Ishikawa (cell line): ENCODE measurements at regions not wholly inside any gene's neighbourhood (a gene's known extent, or its start where the extent isn't known, plus 50 kb on each side); places are given as distances from the start of the nearest gene placed in this dataset.

Source experiments
- CEBPB ChIP-seq: IDR thresholded peaks from 2 replicates; pipeline ENCODE4 v1.6.1; 2012
- CREB1 ChIP-seq: IDR thresholded peaks from 2 replicates; pipeline ENCODE4 v1.6.1; 2012; ENCODE audit warnings: low read depth
- EGR1 ChIP-seq: IDR thresholded peaks from 2 replicates; pipeline ENCODE4 v1.6.1; 2012
- EP300 ChIP-seq: IDR thresholded peaks from 2 replicates; pipeline ENCODE4 v1.6.1; 2012; ENCODE audit warnings: borderline replicate concordance
- FOXM1 ChIP-seq: IDR thresholded peaks from 2 replicates; pipeline ENCODE4 v1.6.1; 2012; ENCODE audit warnings: low read depth, borderline replicate concordance
- NFIC ChIP-seq: IDR thresholded peaks from 2 replicates; pipeline ENCODE4 v1.6.1; 2012
- RAD21 ChIP-seq: IDR thresholded peaks from 2 replicates; pipeline ENCODE4 v1.6.1; 2012; ENCODE audit warnings: low read depth
- REST ChIP-seq: IDR thresholded peaks from 2 replicates; pipeline ENCODE4 v1.6.1; 2012; ENCODE audit warnings: low read depth, mild to moderate bottlenecking
- TAF1 ChIP-seq: IDR thresholded peaks from 2 replicates; pipeline ENCODE4 v1.6.1; 2012; ENCODE audit warnings: low read depth, mild to moderate bottlenecking
- TCF12 ChIP-seq: IDR thresholded peaks from 2 replicates; pipeline ENCODE4 v1.6.1; 2012; ENCODE audit warnings: low read depth
- TEAD4 ChIP-seq: IDR thresholded peaks from 2 replicates; pipeline ENCODE4 v1.6.1; 2012
- YY1 ChIP-seq: IDR thresholded peaks from 2 replicates; pipeline ENCODE4 v1.6.1; 2012; ENCODE audit warnings: low read depth
- ZBTB7A ChIP-seq: IDR thresholded peaks from 2 replicates; pipeline ENCODE4 v1.6.1; 2012; ENCODE audit warnings: low read depth
- TF ChIP-seq, protein P1 (sequence below): IDR thresholded peaks from 2 replicates; pipeline ENCODE4 v1.6.1; 2012
- TF ChIP-seq, protein P2 (sequence below): IDR thresholded peaks from 2 replicates; pipeline ENCODE4 v1.6.1; 2012

GRCh38 chr20:3318226-3318884 lies 79.4 kb upstream of the SLC4A11 start:
- TF ChIP-seq, protein P1, sequence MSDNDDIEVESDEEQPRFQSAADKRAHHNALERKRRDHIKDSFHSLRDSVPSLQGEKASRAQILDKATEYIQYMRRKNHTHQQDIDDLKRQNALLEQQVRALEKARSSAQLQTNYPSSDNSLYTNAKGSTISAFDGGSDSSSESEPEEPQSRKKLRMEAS = no peak
- no peak for TF ChIP-seq NFIC
- no peak for TF ChIP-seq CREB1
- no peak for TF ChIP-seq CEBPB
- TF ChIP-seq, protein P2, sequence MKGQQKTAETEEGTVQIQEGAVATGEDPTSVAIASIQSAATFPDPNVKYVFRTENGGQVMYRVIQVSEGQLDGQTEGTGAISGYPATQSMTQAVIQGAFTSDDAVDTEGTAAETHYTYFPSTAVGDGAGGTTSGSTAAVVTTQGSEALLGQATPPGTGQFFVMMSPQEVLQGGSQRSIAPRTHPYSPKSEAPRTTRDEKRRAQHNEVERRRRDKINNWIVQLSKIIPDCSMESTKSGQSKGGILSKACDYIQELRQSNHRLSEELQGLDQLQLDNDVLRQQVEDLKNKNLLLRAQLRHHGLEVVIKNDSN = no peak
- TF ChIP-seq TEAD4 = no peak
- no peak for TF ChIP-seq TAF1
- TF ChIP-seq RAD21 = no peak
- TF ChIP-seq EGR1 = no peak
- TF ChIP-seq TCF12 = no peak
- no peak for TF ChIP-seq FOXM1
- TF ChIP-seq ZBTB7A = no peak
- TF ChIP-seq YY1 = no peak

DNA sequence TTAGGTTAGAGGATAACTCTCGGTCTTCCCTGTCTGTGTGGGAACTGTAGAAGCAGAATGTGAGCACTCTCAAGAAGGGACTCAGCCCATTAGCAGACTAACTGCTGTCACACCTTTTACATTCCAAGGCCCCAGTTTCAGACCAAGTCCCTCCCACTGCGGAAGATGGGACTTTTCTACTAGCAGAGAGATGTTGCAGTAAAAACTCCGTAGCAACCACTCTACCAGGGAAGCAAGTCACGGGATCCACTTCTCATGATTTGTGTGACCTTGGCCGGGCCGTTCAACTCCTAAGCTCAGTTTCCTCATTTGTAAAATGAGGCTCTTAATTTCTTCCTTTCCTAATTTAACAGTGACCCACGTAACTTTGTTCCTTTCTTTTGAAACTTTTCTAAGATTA lies 77.1 kb upstream of the SLC4A11 start:
- TF ChIP-seq NFIC (no peak), EGR1 (no peak), EP300 (no peak), CEBPB (no peak), TEAD4 (no peak), TCF12 (no peak), CREB1 (no peak), REST (no peak), YY1 (no peak), ZBTB7A (no peak), FOXM1 (no peak), TAF1 (no peak), RAD21 (no peak)
- TF ChIP-seq, protein P1 = no peak
- TF ChIP-seq, protein P2 = no peak

DNA sequence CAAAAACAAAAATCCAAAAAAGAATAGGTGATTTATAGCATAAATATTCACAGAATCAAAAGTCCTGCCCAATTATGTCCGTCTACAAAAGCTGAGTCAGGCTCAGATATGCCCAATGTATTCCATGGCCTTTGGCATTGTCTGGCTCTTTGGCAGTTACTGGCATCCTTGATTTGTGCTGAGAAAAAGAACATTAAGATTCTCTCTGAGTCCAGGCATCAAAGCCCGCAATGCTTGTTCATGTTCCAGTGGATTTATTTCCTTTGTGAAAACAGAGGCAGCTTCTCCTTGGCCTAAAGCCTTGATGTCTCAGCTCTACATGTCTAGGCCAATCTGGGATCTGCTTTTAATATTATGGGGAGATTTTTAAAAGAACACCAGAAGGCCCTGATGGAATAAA lies 76.1 kb upstream of the SLC4A11 start:
- TF ChIP-seq CEBPB = no peak
- TF ChIP-seq, protein P2 = no peak
- TF ChIP-seq EP300 = no peak
- no peak for TF ChIP-seq FOXM1
- TF ChIP-seq NFIC = no peak
- TF ChIP-seq REST = no peak
- no peak for TF ChIP-seq YY1
- no peak for TF ChIP-seq TAF1
- TF ChIP-seq CREB1 = no peak
- TF ChIP-seq EGR1 = no peak
- TF ChIP-seq TEAD4 = no peak
- TF ChIP-seq ZBTB7A = no peak
- no peak for TF ChIP-seq TCF12
- TF ChIP-seq, protein P1 = no peak
- no peak for TF ChIP-seq RAD21

DNA sequence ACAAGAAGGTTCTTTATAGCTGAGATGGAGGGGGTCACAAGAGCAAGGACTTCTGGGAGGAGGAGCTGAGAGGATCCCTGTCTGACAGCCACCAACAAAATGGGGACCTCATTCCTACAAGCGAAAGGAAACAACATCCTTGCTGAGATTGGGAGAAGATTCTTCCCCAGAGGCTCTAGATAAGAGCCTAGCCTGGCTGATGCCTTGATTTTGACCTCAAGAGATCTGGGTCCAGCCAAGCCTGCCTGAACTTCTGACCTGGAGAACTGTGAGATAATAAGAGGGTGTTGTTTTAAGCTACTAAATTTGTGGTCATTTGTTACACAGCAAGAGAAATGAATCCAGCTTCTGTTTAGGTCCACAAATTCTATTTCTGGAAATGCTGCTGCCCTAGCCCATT lies 75.4 kb upstream of the SLC4A11 start:
- TF ChIP-seq, protein P2 = no peak
- TF ChIP-seq YY1 = no peak
- no peak for TF ChIP-seq ZBTB7A
- no peak for TF ChIP-seq EP300
- TF ChIP-seq, protein P1 = no peak
- no peak for TF ChIP-seq EGR1
- TF ChIP-seq TAF1 = no peak
